Upper lobe of left lung (tissue), 6 donors: ENCODE measurements at regions not wholly inside any gene's neighbourhood (a gene's known extent, or its start where the extent isn't known, plus 50 kb on each side); places are given as distances from the start of the nearest gene placed in this dataset.

Experiments used
- ATAC-seq, 2 donors: fragments of 200-7000 bp; cut with Tn5 transposase; one replicate each; pipeline ENCODE4 v1.9.1; 2022; ENCODE audit warnings: mild to moderate bottlenecking in 2 of 2, moderate library complexity in 2 of 2; ENCODE audit not compliant: low FRiP score in 2 of 2
- DNase-seq, 2 donors: peaks; one replicate each; pipeline ENCODE4 v3.0.0-alpha.2; 2019 to 2020
- H3K27ac ChIP-seq, 4 donors: fragments of 200-600 bp; sonication (generic); one replicate each; pipeline ENCODE4 v1.5.1; 2016 to 2019
- H3K27me3 ChIP-seq, 4 donors: fragments of 200-600 bp; sonication (generic); one replicate each; pipeline ENCODE4 v1.5.1; 2017 to 2019
- H3K36me3 ChIP-seq, 4 donors: fragments of 200-600 bp; sonication (generic); one replicate each; pipeline ENCODE4 v1.5.1; 2016 to 2019
- H3K4me1 ChIP-seq, 4 donors: fragments of 200-600 bp; sonication (generic); one replicate each; pipeline ENCODE4 v1.5.1; 2018 to 2019
- H3K4me3 ChIP-seq, 4 donors: fragments of 200-600 bp; sonication (generic); one replicate each; pipeline ENCODE4 v1.5.1; 2017 to 2019; ENCODE audit warnings: mild to moderate bottlenecking in 2 of 4, moderate library complexity in 1 of 4
- H3K9me3 ChIP-seq, 4 donors: fragments of 200-600 bp; sonication (generic); one replicate each; pipeline ENCODE4 v1.5.1; 2018 to 2019
- EP300 ChIP-seq, 4 donors: sonication (generic); formaldehyde crosslinking; IDR thresholded peaks; one replicate each; pipeline ENCODE4 v1.5.1; 2017; ENCODE audit warnings: antibody characterized with exemption in 4 of 4, control low read depth in 2 of 4
- POLR2A ChIP-seq, 4 donors: fragments of 450-650 bp; IDR thresholded peaks; one replicate each; pipeline ENCODE4 v1.5.1; 2016 to 2017; ENCODE audit warnings: antibody characterized with exemption in 4 of 4, mild to moderate bottlenecking in 2 of 4
- POLR2AphosphoS5 ChIP-seq, 2 donors: sonication (generic); formaldehyde crosslinking; IDR thresholded peaks; one replicate each; pipeline ENCODE4 v1.5.1; 2017; ENCODE audit warnings: antibody characterized with exemption in 2 of 2
- WGBS, 2 donors: methylation state at CpG; one replicate each; pipeline ENCODE4 v1.1.5; 2017 to 2018; 5-methylcytosine and 5-hydroxymethylcytosine counted together
- TF ChIP-seq, protein P1 (sequence below), 6 experiments: fragments of 450-650 bp in 4 of 6; fragments of 200-600 bp in 2 of 6; sonication (generic) in 2 of 6; IDR thresholded peaks; one replicate each; pipeline ENCODE4 v1.5.1; 2016 to 2019; ENCODE audit warnings: antibody characterized with exemption in 6 of 6
- donor health status: DM: no; HTN: no; CAD: no; lungs with moderate emphysema.
- donor health status: DM: no; HTN: yes; CAD: no; lungs with severe emphysema.

DNA sequence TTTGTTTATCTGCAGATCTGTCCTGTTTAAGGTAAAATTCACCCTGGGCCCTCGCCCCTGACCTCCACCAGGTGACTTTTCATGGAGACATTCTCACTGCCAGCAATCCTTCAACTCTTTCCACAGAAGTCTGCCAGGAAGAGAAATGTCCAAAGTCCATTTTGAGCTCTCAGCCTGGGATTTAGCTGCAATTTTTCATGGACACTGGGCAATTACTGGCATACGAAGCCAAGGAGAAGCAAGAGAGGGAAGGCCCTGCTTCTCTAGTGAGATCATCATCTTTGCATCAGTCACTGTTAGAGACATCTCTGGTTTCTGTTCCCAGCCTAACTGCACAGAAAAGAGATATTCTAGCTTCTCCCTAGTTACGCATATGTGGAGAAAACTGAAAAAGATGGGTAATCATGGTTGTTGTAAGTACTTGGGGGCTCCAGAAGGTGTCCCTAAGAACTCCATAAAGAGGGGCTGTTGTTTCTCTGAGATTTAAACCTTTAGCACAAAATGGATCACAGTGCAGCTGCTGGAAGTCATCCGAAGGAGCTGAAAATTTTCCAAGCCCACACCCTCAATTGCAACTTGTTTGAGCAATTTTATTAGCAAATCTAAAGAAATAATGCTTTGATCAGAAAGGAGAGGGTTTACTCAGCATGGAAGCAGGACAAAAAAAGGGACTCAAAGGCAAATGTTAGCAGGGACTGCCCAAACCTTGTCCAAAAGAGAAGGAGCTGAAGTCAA is 168.9 kb downstream of the SNX10 start:
- Histone ChIP-seq H3K36me3 (no peaks in the 10 kb centered on the region), H3K27me3 (no peaks in the 10 kb centered on the region), H3K27ac (no peak overlapping the region), H3K9me3 (no peaks in the 10 kb centered on the region), H3K4me1 (no peaks in the 10 kb centered on the region), H3K4me3 (no peak overlapping the region)
- TF ChIP-seq EP300 (IDR thresholded peaks at IDR 0.05) (no peak), POLR2A (IDR thresholded peaks at IDR 0.05) (no peak), POLR2AphosphoS5 (IDR thresholded peaks at IDR 0.05) (no peak)
- TF ChIP-seq, protein P1, sequence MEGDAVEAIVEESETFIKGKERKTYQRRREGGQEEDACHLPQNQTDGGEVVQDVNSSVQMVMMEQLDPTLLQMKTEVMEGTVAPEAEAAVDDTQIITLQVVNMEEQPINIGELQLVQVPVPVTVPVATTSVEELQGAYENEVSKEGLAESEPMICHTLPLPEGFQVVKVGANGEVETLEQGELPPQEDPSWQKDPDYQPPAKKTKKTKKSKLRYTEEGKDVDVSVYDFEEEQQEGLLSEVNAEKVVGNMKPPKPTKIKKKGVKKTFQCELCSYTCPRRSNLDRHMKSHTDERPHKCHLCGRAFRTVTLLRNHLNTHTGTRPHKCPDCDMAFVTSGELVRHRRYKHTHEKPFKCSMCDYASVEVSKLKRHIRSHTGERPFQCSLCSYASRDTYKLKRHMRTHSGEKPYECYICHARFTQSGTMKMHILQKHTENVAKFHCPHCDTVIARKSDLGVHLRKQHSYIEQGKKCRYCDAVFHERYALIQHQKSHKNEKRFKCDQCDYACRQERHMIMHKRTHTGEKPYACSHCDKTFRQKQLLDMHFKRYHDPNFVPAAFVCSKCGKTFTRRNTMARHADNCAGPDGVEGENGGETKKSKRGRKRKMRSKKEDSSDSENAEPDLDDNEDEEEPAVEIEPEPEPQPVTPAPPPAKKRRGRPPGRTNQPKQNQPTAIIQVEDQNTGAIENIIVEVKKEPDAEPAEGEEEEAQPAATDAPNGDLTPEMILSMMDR (IDR thresholded peaks at IDR 0.05): no peak
- ATAC-seq (peak in 1 of 2 donors; percentile 75), DNase-seq (no peak)
- WGBS, 2 donors: 90 to 93% methylated on average over 4 of the region's 4 CpGs

DNA sequence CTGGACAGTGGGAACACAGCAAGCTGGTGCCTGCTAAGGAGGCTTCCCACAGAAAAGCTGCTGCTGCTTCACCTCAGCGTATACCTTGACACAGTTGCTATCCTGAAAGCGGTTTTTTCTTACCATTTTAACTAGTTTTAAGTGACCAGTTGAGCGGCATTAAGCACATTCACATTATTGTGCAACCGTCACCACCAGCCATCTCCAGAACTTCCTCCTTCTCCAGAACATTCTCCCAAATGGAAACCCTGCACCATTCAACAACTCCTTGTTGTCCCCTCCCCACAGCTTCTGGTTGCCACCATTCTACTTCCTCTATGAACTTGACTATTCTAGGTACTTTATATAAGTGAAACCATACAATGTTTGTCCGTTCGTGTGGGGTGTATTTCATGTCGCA is 169.9 kb downstream of the SNX10 start:
- TF ChIP-seq POLR2AphosphoS5 (IDR thresholded peaks at IDR 0.05) (no peak), POLR2A (IDR thresholded peaks at IDR 0.05) (no peak), EP300 (IDR thresholded peaks at IDR 0.05) (no peak)
- TF ChIP-seq, protein P1 (IDR thresholded peaks at IDR 0.05): no peak
- DNase-seq (no peak), ATAC-seq (no peak)
- Histone ChIP-seq H3K27ac (no peak overlapping the region), H3K9me3 (no peaks in the 10 kb centered on the region), H3K36me3 (no peaks in the 10 kb centered on the region), H3K4me3 (no peak overlapping the region), H3K4me1 (no peaks in the 10 kb centered on the region), H3K27me3 (no peaks in the 10 kb centered on the region)
- WGBS, 2 donors: 79 to 93% methylated on average over 7 of the region's 7 CpGs

DNA sequence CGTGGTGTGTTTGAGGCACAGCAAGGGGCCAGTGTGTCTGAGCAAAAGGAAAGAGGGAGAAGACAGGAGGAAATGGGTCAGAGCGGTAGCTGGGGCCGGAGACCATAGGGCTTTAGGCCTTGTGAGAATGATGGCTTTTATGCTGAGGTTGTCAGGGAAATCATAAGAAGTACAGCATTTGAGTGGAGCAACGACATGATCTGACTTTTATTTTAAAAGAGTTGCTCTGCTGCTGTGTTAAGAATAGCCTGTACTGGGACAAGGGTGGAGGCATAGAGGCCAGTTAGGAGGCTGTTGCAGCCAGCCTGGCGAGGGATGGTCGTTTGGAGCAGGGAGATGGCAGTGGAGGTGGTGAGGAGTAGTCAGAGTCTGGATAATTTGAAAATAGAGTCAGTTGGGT is 174.3 kb downstream of the SNX10 start:
- Histone ChIP-seq H3K36me3 (no peaks in the 10 kb centered on the region), H3K27ac (no peak overlapping the region), H3K4me1 (no peaks in the 10 kb centered on the region), H3K27me3 (no peaks in the 10 kb centered on the region), H3K9me3 (no peaks in the 10 kb centered on the region), H3K4me3 (no peak overlapping the region)
- TF ChIP-seq POLR2AphosphoS5 (IDR thresholded peaks at IDR 0.05) (no peak), POLR2A (IDR thresholded peaks at IDR 0.05) (no peak), EP300 (IDR thresholded peaks at IDR 0.05) (no peak)
- TF ChIP-seq, protein P1 (IDR thresholded peaks at IDR 0.05): no peak
- DNase-seq: no peak
- 80 to 90% methylated on average over 6 of the region's 6 CpGs for WGBS, 2 donors
- no peak for ATAC-seq

DNA sequence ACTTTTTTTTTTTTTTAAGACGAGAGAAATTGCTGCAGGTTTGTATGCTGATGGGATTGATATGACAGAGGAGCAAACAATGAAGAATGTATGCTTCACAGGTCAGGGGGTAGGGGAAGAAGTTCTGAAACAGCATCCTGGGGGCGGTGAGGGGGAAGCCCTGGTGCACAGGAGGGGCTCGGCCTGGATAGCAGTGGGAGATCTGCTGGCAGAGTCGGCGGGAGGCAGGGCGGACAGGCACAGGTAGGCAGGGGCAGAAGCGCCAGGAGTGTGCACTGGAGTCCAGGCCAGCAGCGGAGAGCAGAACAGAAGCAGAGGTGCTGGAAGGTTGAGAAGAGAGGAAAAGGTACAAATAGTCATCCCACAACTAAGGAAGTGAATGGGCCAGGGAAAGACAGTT is 175.4 kb downstream of the SNX10 start:
- DNase-seq (peak in 1 of 2 donors; percentile 40), ATAC-seq (no peak)
- WGBS, 2 donors: 93 to 94% methylated on average over 8 of the region's 8 CpGs
- Histone ChIP-seq H3K36me3 (no peaks in the 10 kb centered on the region), H3K27ac (no peak overlapping the region), H3K4me3 (no peak overlapping the region), H3K4me1 (no peaks in the 10 kb centered on the region), H3K27me3 (no peaks in the 10 kb centered on the region), H3K9me3 (no peaks in the 10 kb centered on the region)
- TF ChIP-seq POLR2AphosphoS5 (IDR thresholded peaks at IDR 0.05): no peak
- TF ChIP-seq POLR2A (IDR thresholded peaks at IDR 0.05): no peak
- no peak for TF ChIP-seq EP300 (IDR thresholded peaks at IDR 0.05)
- TF ChIP-seq, protein P1 (IDR thresholded peaks at IDR 0.05): no peak

DNA sequence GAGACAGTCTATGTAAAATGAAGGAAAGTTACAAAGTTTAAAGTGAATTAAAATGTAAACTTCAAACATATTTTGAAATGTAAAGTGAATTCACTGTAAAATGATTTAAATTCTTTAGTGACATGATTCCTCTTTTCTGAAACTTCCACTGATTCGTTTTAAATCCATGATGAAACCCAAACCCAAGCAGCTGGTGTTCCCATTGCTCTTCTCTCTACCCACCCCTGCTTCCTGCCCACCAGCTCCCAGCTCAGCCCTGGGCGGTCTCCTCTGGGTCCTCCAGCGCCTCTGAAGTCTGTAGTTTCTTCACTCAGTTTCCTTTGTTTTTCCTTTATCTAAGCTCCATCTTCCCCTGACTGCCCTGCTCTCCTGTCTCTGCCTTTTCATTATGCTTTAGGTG is 175.9 kb downstream of the SNX10 start:
- H3K27me3 ChIP-seq: no peaks in the 10 kb centered on the region
- H3K36me3 ChIP-seq: no peaks in the 10 kb centered on the region
- ATAC-seq (no peak), DNase-seq (no peak)
- no peak for TF ChIP-seq POLR2A (IDR thresholded peaks at IDR 0.05)
- TF ChIP-seq, protein P1 (IDR thresholded peaks at IDR 0.05): no peak
- H3K9me3 ChIP-seq: no peaks in the 10 kb centered on the region
- no peak overlapping the region for H3K27ac ChIP-seq
- 61 to 68% methylated on average over 3 of the region's 3 CpGs for WGBS, 2 donors
- H3K4me3 ChIP-seq: no peak overlapping the region
- H3K4me1 ChIP-seq: no peaks in the 10 kb centered on the region
